BE2C (cell line): ENCODE measurements at regions not wholly inside any gene's neighbourhood (a gene's known extent, or its start where the extent isn't known, plus 50 kb on each side); places are given as distances from the start of the nearest gene placed in this dataset.
"Not testable (repeated sequence)": the region's sequence is repeated elsewhere in the genome, so short reads cannot be mapped to it uniquely, and the experiment has no call there.

Source experiments
- DNase-seq: peaks from one replicate; pipeline ENCODE4 v3.0.0-alpha.2; 2020
- H3K27me3 ChIP-seq: fragments of 250-450 bp; sonication (Bioruptor Pico); 2 replicates; pipeline ENCODE4 v1.5.1; 2020; ENCODE audit warnings: mild to moderate bottlenecking
- H3K36me3 ChIP-seq: fragments of 250-450 bp; sonication (Bioruptor Pico); 2 replicates; pipeline ENCODE4 v1.5.1; 2020; ENCODE audit warnings: mild to moderate bottlenecking
- H3K4me1 ChIP-seq: fragments of 250-450 bp; sonication (Bioruptor Pico); 2 replicates; pipeline ENCODE4 v1.5.1; 2020
- H3K4me3 ChIP-seq: 2 replicates; pipeline ENCODE4 v1.5.1; 2011; ENCODE audit warnings: low read depth, low read length
- H3K9me3 ChIP-seq: fragments of 250-450 bp; sonication (Bioruptor Pico); 2 replicates; pipeline ENCODE4 v1.5.1; 2020
- CTCF ChIP-seq: IDR thresholded peaks from 2 replicates; pipeline ENCODE4 v1.5.1; 2012; ENCODE audit warnings: mild to moderate bottlenecking, low read depth, low read length

GRCh38 chr3:67245545-67245944 is 247.4 kb downstream of the KBTBD8 start:
- no peak overlapping the region for H3K4me3 ChIP-seq
- DNase-seq, result no peak
- no peaks in the 10 kb centered on the region for H3K4me1 ChIP-seq
- H3K27me3 ChIP-seq, result no peaks in the 10 kb centered on the region
- TF ChIP-seq CTCF, result no peak
- H3K9me3 ChIP-seq, result no peaks in the 10 kb centered on the region
- H3K36me3 ChIP-seq, result no peaks in the 10 kb centered on the region

- no peak for DNase-seq
- no peak overlapping the region for H3K4me3 ChIP-seq
- H3K36me3 ChIP-seq, result no peaks in the 10 kb centered on the region
- TF ChIP-seq CTCF, result no peak
- H3K27me3 ChIP-seq, result no peaks in the 10 kb centered on the region
- H3K4me1 ChIP-seq, result no peaks in the 10 kb centered on the region
- no peaks in the 10 kb centered on the region for H3K9me3 ChIP-seq
Observed at GRCh38 chr3:67248726-67249125, 250.6 kb downstream of the KBTBD8 start.

- not testable (repeated sequence) for H3K36me3 ChIP-seq, DNase-seq, H3K4me1 ChIP-seq, H3K9me3 ChIP-seq, H3K27me3 ChIP-seq, H3K4me3 ChIP-seq
Observed at GRCh38 chr3:67252906-67253305, 254.8 kb downstream of the KBTBD8 start.

- Histone ChIP-seq H3K4me3 (no peak overlapping the region), H3K4me1 (no peaks in the 10 kb centered on the region), H3K36me3 (no peaks in the 10 kb centered on the region), H3K27me3 (peaks cover 5% of the 10 kb centered on the region; the same call in 1 of the 2 replicates), H3K9me3 (no peaks in the 10 kb centered on the region)
- no peak for TF ChIP-seq CTCF
- DNase-seq, result no peak
Observed at GRCh38 chr3:67278015-67278618, 280.0 kb downstream of the KBTBD8 start.

- no peak for TF ChIP-seq CTCF
- no peak for DNase-seq
- no peaks in the 10 kb centered on the region for H3K27me3 ChIP-seq
Observed at GRCh38 chr3:67286586-67286985, 288.5 kb downstream of the KBTBD8 start.

GRCh38 chr3:67288466-67289106 is 290.5 kb downstream of the KBTBD8 start:
- Histone ChIP-seq H3K36me3 (no peaks in the 10 kb centered on the region), H3K27me3 (no peaks in the 10 kb centered on the region), H3K4me1 (no peaks in the 10 kb centered on the region), H3K4me3 (no peak overlapping the region), H3K9me3 (no peaks in the 10 kb centered on the region)
- TF ChIP-seq CTCF, result no peak
- no peak for DNase-seq

More at GRCh38 chr3:67286586-67286985, 288.5 kb downstream of the KBTBD8 start:
- Histone ChIP-seq H3K4me1 (no peaks in the 10 kb centered on the region), H3K36me3 (no peaks in the 10 kb centered on the region), H3K9me3 (no peaks in the 10 kb centered on the region), H3K4me3 (no peak overlapping the region)
